H9 (cell line): ENCODE measurements at regions not wholly inside any gene's neighbourhood (a gene's known extent, or its start where the extent isn't known, plus 50 kb on each side); places are given as distances from the start of the nearest gene placed in this dataset.

Experiments
- DNase-seq: peaks from one replicate; pipeline ENCODE4 v3.0.0-alpha.2; 2017
- H2AFZ ChIP-seq: one replicate; pipeline ENCODE4 v1.6.1; 2013; ENCODE audit warnings: mild to moderate bottlenecking, low read length, control low read depth, moderate library complexity
- H2AK5ac ChIP-seq: 2 replicates; pipeline ENCODE4 v1.6.1; 2013; ENCODE audit warnings: low read length, control low read depth, mixed read lengths; ENCODE audit not compliant: insufficient read length
- H2BK120ac ChIP-seq: one replicate; pipeline ENCODE4 v1.6.1; 2013; ENCODE audit warnings: low read depth, mild to moderate bottlenecking, low read length, control low read depth, inconsistent platforms; ENCODE audit not compliant: poor library complexity, severe bottlenecking
- H2BK12ac ChIP-seq: 2 replicates; pipeline ENCODE4 v1.6.1; 2013; ENCODE audit warnings: low read length, control low read depth, mixed read lengths, low read depth; ENCODE audit not compliant: insufficient read length
- H2BK15ac ChIP-seq: 2 replicates; pipeline ENCODE4 v1.6.1; 2013; ENCODE audit warnings: low read depth, low read length, control low read depth
- H2BK20ac ChIP-seq: one replicate; pipeline ENCODE4 v1.6.1; 2013; ENCODE audit warnings: low read depth, mild to moderate bottlenecking, low read length, control low read depth, inconsistent platforms; ENCODE audit not compliant: poor library complexity, severe bottlenecking
- H2BK5ac ChIP-seq: 2 replicates; pipeline ENCODE4 v1.6.1; 2013; ENCODE audit warnings: low read length, control low read depth, mixed read lengths; ENCODE audit not compliant: insufficient read length
- H3K14ac ChIP-seq: 2 replicates; pipeline ENCODE4 v1.6.1; 2013; ENCODE audit warnings: low read length, control low read depth; ENCODE audit not compliant: insufficient read depth
- H3K18ac ChIP-seq: 2 replicates; pipeline ENCODE4 v1.6.1; 2013; ENCODE audit warnings: low read depth, mild to moderate bottlenecking, mixed read lengths, low read length, control low read depth; ENCODE audit not compliant: insufficient read length
- H3K23ac ChIP-seq: 2 replicates; pipeline ENCODE4 v1.6.1; 2013; ENCODE audit warnings: low read length, control low read depth, mixed read lengths, low read depth; ENCODE audit not compliant: insufficient read length
- H3K23me2 ChIP-seq: 2 replicates; pipeline ENCODE4 v1.6.1; 2013; ENCODE audit warnings: low read depth, mild to moderate bottlenecking, mixed read lengths, low read length, control low read depth; ENCODE audit not compliant: insufficient read length, poor library complexity, severe bottlenecking
- H3K27ac ChIP-seq: 2 replicates; pipeline ENCODE4 v1.5.1; 2013; ENCODE audit warnings: low read length, control low read depth, mixed read lengths, low read depth; ENCODE audit not compliant: insufficient read length
- H3K27me3 ChIP-seq: 2 replicates; pipeline ENCODE4 v1.6.1; 2013; ENCODE audit warnings: low read length, control low read depth, inconsistent platforms; ENCODE audit not compliant: insufficient read depth
- H3K4ac ChIP-seq: 2 replicates; pipeline ENCODE4 v1.6.1; 2013; ENCODE audit warnings: low read depth, mild to moderate bottlenecking, control low read depth, inconsistent platforms, low read length, moderate library complexity
- H3K4me1 ChIP-seq: 2 replicates; pipeline ENCODE4 v1.6.1; 2013; ENCODE audit warnings: low read length, control low read depth, inconsistent platforms; ENCODE audit not compliant: insufficient read depth
- H3K4me2 ChIP-seq: 2 replicates; pipeline ENCODE4 v1.6.1; 2013; ENCODE audit warnings: low read length, control low read depth, mixed read lengths; ENCODE audit not compliant: insufficient read length, insufficient read depth
- H3K56ac ChIP-seq: 2 replicates; pipeline ENCODE4 v1.6.1; 2013; ENCODE audit warnings: low read depth, mild to moderate bottlenecking, mixed read lengths, low read length, control low read depth; ENCODE audit not compliant: insufficient read length
- H3K79me1 ChIP-seq: 2 replicates; pipeline ENCODE4 v1.6.1; 2013; ENCODE audit warnings: low read depth, mild to moderate bottlenecking, moderate library complexity, low read length, control low read depth, inconsistent platforms; ENCODE audit not compliant: insufficient read depth, poor library complexity, severe bottlenecking
- H3K79me2 ChIP-seq: 2 replicates; pipeline ENCODE4 v1.6.1; 2013; ENCODE audit warnings: low read length, control low read depth, inconsistent platforms; ENCODE audit not compliant: insufficient read depth
- H3K9ac ChIP-seq: 2 replicates; pipeline ENCODE4 v1.6.1; 2013; ENCODE audit warnings: low read length, control low read depth, mixed read lengths; ENCODE audit not compliant: insufficient read length; ENCODE audit errors: extremely low read depth
- H3K9me3 ChIP-seq: one replicate; pipeline ENCODE4 v1.6.1; 2013; ENCODE audit warnings: low read depth, low read length, inconsistent platforms; ENCODE audit not compliant: control insufficient read depth
- H3T11ph ChIP-seq: one replicate; pipeline ENCODE4 v1.6.1; 2013; ENCODE audit warnings: mild to moderate bottlenecking, low read length, control low read depth, inconsistent platforms
- H4K20me1 ChIP-seq: one replicate; pipeline ENCODE4 v1.6.1; 2013; ENCODE audit not compliant: control insufficient read depth, insufficient read length, insufficient read depth
- H4K5ac ChIP-seq: 2 replicates; pipeline ENCODE4 v1.6.1; 2013; ENCODE audit warnings: low read depth, mild to moderate bottlenecking, mixed read lengths, low read length, control low read depth; ENCODE audit not compliant: insufficient read length
- H4K8ac ChIP-seq: replicated peaks from 2 replicates; pipeline ENCODE4 v1.6.1; 2013; ENCODE audit warnings: low read length, control low read depth, mixed read lengths, low read depth; ENCODE audit not compliant: insufficient read length
- H4K91ac ChIP-seq: 2 replicates; pipeline ENCODE4 v1.6.1; 2013; ENCODE audit warnings: low read depth, mild to moderate bottlenecking, moderate library complexity, mixed read lengths, low read length, control low read depth; ENCODE audit not compliant: insufficient read length
- H3K27ac Mint-ChIP-seq, 3 experiments: 2 replicates in 2 of 3; 3 replicates in 1 of 3; pipeline ENCODE4 v1.8.0; 2020 to 2021; ENCODE audit warnings: mixed read lengths in 3 of 3, mild to moderate bottlenecking in 1 of 3, moderate library complexity in 1 of 3
- H3K27me3 Mint-ChIP-seq: 2 replicates; pipeline ENCODE4 v1.8.0; 2021; ENCODE audit warnings: low read depth, mild to moderate bottlenecking, moderate library complexity, mixed read lengths
- H3K36me3 Mint-ChIP-seq, 3 experiments: 2 replicates in 2 of 3; 3 replicates in 1 of 3; pipeline ENCODE4 v1.8.0; 2020 to 2021; ENCODE audit warnings: low read depth in 3 of 3, mixed read lengths in 3 of 3; ENCODE audit not compliant: insufficient read depth in 1 of 3
- H3K4me1 Mint-ChIP-seq, 2 experiments: 2 replicates each; pipeline ENCODE4 v1.8.0; 2020; ENCODE audit warnings: mixed read lengths in 2 of 2
- H3K4me3 Mint-ChIP-seq, 2 experiments: 2 replicates in 1 of 2; 3 replicates in 1 of 2; pipeline ENCODE4 v1.8.0; 2020 to 2021; ENCODE audit warnings: mild to moderate bottlenecking in 2 of 2, mixed read lengths in 2 of 2, moderate library complexity in 1 of 2
- H3K9me3 Mint-ChIP-seq, 2 experiments: 2 replicates in 1 of 2; 3 replicates in 1 of 2; pipeline ENCODE4 v1.8.0; 2020; ENCODE audit warnings: mild to moderate bottlenecking in 2 of 2, mixed read lengths in 2 of 2, moderate library complexity in 1 of 2
- WGBS: extraction: QIAGEN DNeasy Blood & Tissue Kit; methylation state at CpG from one replicate; pipeline ENCODE4 v1.1.7; 2013; ENCODE audit warnings: missing lambda C conversion rate, low lambda C conversion rate, mixed read lengths; ENCODE audit not compliant: insufficient read length; ENCODE audit errors: extremely low coverage; 5-methylcytosine and 5-hydroxymethylcytosine counted together
- TF ChIP-seq, protein P1 (sequence below): fragments of 200-600 bp; sonication (generic); conservative IDR thresholded peaks from 3 replicates; pipeline ENCODE4 v1.8.0; 2021; ENCODE audit warnings: antibody characterized with exemption, mild to moderate bottlenecking

DNA sequence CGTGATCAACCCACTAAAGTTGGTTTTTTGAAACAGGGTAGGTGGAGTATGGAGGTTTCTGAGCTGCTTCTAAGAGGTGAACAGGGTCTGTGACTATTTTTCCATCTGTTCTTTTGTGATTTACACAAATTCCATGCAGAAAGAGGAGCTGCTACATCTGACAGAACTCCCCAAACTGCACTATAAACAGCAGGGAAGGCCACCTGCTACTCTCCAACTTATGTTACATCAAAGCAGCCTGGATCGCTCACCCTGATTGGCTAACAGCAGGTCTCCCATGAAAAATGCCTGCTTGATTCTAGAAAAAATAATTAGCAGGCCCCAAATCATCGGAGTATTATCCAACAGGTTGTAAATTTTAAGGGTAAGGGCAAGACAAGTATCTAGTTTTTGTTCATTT, 282.9 kb upstream of the FLRT2 start:
- Histone ChIP-seq H3K4me1 (peaks cover 3% of the 10 kb centered on the region; the same call in 1 of the 2 replicates), H3K23ac (no peak overlapping the region), H2BK15ac (no peak overlapping the region), H2BK120ac (no peak overlapping the region), H3K9me3 (no peaks in the 10 kb centered on the region), H4K8ac (no peak overlapping the region), H3K79me2 (no peaks in the 10 kb centered on the region), H2AK5ac (no peak overlapping the region), H3T11ph (no peak overlapping the region), H3K9ac (no peak overlapping the region), H3K14ac (no peak overlapping the region), H2BK20ac (no peak overlapping the region), H4K91ac (no peak overlapping the region), H3K56ac (no peak overlapping the region), H4K20me1 (no peaks in the 10 kb centered on the region), H2BK12ac (no peak overlapping the region), H3K79me1 (no peaks in the 10 kb centered on the region), H4K5ac (no peak overlapping the region), H2AFZ (no peak overlapping the region), H2BK5ac (no peak overlapping the region), H3K23me2 (no peaks in the 10 kb centered on the region), H3K4me2 (no peak overlapping the region), H3K4ac (no peak overlapping the region), H3K27ac (no peak overlapping the region), H3K27me3 (no peaks in the 10 kb centered on the region), H3K18ac (no peak overlapping the region)
- Mint-ChIP-seq H3K27me3 (no peaks in the 10 kb centered on the region), H3K4me3 (no peak overlapping the region), H3K36me3 (no peaks in the 10 kb centered on the region), H3K27ac (no peak overlapping the region), H3K4me1 (peaks cover 24 to 28% of the 10 kb centered on the region in 2 experiments), H3K9me3 (no peaks in the 10 kb centered on the region)
- no CpG with 5 or more reads among the region's 3 CpGs for WGBS
- TF ChIP-seq, protein P1, sequence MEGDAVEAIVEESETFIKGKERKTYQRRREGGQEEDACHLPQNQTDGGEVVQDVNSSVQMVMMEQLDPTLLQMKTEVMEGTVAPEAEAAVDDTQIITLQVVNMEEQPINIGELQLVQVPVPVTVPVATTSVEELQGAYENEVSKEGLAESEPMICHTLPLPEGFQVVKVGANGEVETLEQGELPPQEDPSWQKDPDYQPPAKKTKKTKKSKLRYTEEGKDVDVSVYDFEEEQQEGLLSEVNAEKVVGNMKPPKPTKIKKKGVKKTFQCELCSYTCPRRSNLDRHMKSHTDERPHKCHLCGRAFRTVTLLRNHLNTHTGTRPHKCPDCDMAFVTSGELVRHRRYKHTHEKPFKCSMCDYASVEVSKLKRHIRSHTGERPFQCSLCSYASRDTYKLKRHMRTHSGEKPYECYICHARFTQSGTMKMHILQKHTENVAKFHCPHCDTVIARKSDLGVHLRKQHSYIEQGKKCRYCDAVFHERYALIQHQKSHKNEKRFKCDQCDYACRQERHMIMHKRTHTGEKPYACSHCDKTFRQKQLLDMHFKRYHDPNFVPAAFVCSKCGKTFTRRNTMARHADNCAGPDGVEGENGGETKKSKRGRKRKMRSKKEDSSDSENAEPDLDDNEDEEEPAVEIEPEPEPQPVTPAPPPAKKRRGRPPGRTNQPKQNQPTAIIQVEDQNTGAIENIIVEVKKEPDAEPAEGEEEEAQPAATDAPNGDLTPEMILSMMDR: no peak
- no peak for DNase-seq
